ENCODE measurements at regions not wholly inside any gene's neighbourhood (a gene's known extent, or its start where the extent isn't known, plus 50 kb on each side); places are given as distances from the start of the nearest gene placed in this dataset.
"Not testable (repeated sequence)": the region's sequence is repeated elsewhere in the genome, so short reads cannot be mapped to it uniquely, and the experiment has no call there.

GRCh38 chr6:140478631-140479030, 1104.2 kb upstream of the CITED2 start:
- no peak for DNase-seq

GRCh38 chr6:140475086-140475485, 1100.6 kb upstream of the CITED2 start:
- DNase-seq: no peak

GRCh38 chr6:140464720-140465119, 1090.3 kb upstream of the CITED2 start:
- DNase-seq: no peak

GRCh38 chr6:140463312-140463710, 1088.9 kb upstream of the CITED2 start:
- no peak for DNase-seq

- peak; percentile 60 for DNase-seq
These were observed 1088.2 kb upstream of the CITED2 start for GRCh38 chr6:140462453-140463311.

- no peak for DNase-seq
These were observed 1087.6 kb upstream of the CITED2 start for GRCh38 chr6:140462076-140462452.

- DNase-seq: no peak
These were observed 1085.8 kb upstream of the CITED2 start for GRCh38 chr6:140460267-140460666.

GRCh38 chr6:140459209-140459608, 1084.8 kb upstream of the CITED2 start:
- DNase-seq: no peak

- peak; percentile 76 for DNase-seq
These were observed 1071.8 kb upstream of the CITED2 start for GRCh38 chr6:140446241-140446640.

GRCh38 chr6:140445474-140446004, 1071.1 kb upstream of the CITED2 start:
- no peak for DNase-seq

GRCh38 chr6:140443112-140443511, 1068.7 kb upstream of the CITED2 start:
- not testable (repeated sequence) for DNase-seq

- DNase-seq: peak; percentile 84
These were observed 1066.8 kb upstream of the CITED2 start for GRCh38 chr6:140441256-140441655.

GRCh38 chr6:140440223-140440835, 1065.9 kb upstream of the CITED2 start:
- DNase-seq: no peak

- no peak for DNase-seq
These were observed 1063.9 kb upstream of the CITED2 start for GRCh38 chr6:140438346-140438735.

GRCh38 chr6:140437619-140438345, 1063.3 kb upstream of the CITED2 start:
- peak; percentile 84 for DNase-seq

GRCh38 chr6:140436023-140436811, 1061.8 kb upstream of the CITED2 start:
- peak; percentile 86 for DNase-seq

- DNase-seq: no peak
These were observed 1060.3 kb upstream of the CITED2 start for GRCh38 chr6:140434761-140435160.

GRCh38 chr6:140433072-140433471, 1058.6 kb upstream of the CITED2 start:
- no peak for DNase-seq

GRCh38 chr6:140427842-140428241, 1053.4 kb upstream of the CITED2 start:
- DNase-seq: no peak

GRCh38 chr6:140414966-140415620, 1040.6 kb upstream of the CITED2 start:
- DNase-seq: no peak

GRCh38 chr6:140403020-140403419, 1028.6 kb upstream of the CITED2 start:
- no peak for DNase-seq

- no peak for DNase-seq
These were observed 1027.3 kb upstream of the CITED2 start for GRCh38 chr6:140401761-140402160.
